HG03159 (cell line): ENCODE measurements at regions not wholly inside any gene's neighbourhood (a gene's known extent, or its start where the extent isn't known, plus 50 kb on each side); places are given as distances from the start of the nearest gene placed in this dataset.
"Not testable (repeated sequence)": the region's sequence is repeated elsewhere in the genome, so short reads cannot be mapped to it uniquely, and the experiment has no call there.

Source experiments
- ATAC-seq: cut with Tn5 transposase; IDR thresholded peaks from one replicate; pipeline ENCODE4 v1.9.1; 2021; ENCODE audit warnings: mild to moderate bottlenecking, moderate library complexity; ENCODE audit not compliant: unreplicated experiment

DNA sequence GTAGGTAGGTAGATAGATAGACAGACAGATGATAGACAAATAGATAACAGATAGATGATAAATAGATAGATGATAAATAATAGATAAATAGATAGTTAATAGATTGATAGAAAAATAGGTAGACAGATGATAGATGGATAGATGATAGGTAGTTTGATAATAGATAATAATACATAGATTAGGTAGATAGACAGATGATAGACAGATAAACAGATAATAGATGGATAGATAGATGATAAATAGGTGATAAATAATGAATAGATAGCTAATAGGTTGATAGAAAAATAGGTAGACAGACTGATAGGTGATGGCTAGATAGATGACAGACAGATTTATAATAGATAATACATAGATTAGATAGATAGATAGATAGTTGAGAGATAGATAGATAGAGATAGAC lies 350.5 kb upstream of the DPP6 start:
- no peak for ATAC-seq

DNA sequence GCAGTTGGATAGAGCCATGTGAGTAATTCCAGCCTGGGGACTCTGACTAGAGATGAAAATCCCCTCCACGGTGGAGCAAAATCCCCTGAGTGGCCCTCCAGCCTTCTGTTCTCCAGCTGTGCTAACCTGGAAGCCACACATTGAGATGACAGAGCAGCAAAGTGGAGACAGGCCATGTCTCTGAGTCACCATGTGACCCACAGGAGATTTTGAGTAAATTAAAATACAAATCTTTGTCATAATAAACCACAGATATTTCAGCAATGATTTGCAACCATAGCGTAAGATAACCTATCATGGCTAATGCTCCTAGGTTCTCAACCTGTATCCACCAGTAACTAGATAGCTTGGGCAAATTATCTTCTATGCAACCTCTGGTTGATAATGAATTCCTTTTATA lies 328.3 kb upstream of the DPP6 start:
- ATAC-seq = not testable (repeated sequence)

DNA sequence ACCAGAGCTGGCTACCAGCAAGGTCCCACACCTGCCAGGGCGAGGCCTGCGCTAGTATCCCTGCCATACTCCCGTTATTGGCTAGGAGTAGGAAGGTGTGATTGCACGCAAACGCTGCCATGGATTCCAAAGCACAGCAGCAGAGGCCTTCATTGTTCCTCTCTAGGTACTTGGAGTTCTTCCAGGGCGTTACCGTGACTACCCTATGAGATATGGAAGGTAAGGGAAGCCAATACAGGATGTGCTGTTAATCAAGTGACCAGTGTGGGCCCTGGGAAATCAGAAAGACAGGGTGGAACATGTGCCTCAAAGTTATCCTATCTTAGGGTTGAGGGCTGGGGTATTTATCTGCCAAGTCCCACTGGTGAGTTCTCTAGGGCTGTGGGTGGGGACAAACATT lies 320.7 kb upstream of the DPP6 start:
- ATAC-seq = not testable (repeated sequence)

DNA sequence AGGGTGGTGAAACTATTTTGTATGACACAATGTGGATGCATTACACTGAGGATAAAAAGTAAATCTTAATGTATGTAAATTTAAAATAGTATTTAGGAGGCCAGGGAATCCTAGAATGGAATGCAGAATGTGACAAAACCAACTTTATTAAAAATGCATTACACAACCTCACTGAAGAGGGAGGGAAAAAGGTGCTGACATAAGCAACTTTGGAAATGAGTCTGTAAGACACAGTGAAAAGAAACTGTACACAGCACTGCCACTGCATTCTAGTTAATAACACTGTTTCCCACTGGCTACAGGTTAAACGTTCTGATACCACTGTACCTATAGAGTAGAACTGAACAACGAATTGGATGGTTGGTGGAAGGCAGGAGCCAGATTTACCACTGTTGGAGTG lies 308.8 kb upstream of the DPP6 start:
- ATAC-seq = not testable (repeated sequence)

DNA sequence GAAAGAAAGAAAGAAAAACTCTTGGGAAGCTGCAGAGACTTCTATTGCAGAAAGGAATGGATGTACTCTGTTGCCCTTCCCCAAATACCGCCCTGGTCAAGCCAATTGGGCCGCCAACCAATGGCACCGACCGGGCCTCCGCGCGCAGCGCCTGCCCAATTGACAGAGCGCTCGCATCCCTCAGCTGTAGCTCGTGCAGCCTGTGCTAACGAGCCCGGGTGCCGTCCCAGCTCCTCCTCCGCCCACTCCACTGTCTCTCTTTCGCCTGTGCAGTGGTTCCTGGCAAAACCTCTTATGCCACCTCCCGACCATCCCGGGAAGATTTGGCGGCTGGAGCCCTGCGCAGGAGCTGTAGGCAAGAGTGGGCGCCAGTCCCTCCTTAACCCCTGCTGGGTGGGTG lies 304.2 kb upstream of the DPP6 start:
- not testable (repeated sequence) for ATAC-seq

DNA sequence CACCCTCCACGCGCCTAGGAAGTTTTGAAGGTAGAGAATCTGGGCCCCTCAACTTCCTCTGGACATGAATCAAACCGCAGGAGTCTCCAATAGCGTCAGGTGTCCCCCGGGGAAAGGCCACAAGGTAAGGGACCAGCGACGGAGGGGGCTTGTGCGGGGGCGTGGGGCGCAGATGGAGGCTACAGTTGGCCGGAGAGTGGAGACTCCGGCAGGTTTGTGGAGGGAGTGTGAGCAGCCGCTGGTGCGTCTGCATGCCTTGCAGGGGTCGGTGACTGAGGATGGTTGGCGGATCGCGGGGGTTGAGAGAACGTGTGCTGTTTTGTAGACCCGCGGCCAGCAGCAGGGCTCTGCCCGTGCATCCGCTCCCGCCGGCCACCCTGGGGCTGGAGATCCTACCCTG lies 303.3 kb upstream of the DPP6 start:
- ATAC-seq = not testable (repeated sequence)

DNA sequence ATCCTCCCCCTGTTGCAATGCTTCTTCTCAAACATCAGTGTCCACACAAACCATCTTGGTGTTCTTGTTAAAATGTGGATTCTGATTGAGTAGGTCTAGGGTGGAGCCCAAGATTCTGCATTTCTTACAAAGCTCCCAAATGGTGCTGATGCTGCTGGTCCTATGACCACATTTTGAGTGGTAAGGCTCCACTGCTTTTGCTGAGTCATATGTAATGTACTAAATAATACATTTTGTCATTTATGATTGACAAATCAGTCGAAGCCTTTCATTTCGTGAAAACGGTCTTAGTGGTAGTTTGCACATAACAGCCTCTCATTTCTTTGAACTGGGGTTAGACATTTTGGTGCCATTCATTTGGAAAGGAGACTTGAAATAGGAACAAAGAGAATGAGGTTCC lies 286.3 kb upstream of the DPP6 start:
- ATAC-seq = not testable (repeated sequence)

DNA sequence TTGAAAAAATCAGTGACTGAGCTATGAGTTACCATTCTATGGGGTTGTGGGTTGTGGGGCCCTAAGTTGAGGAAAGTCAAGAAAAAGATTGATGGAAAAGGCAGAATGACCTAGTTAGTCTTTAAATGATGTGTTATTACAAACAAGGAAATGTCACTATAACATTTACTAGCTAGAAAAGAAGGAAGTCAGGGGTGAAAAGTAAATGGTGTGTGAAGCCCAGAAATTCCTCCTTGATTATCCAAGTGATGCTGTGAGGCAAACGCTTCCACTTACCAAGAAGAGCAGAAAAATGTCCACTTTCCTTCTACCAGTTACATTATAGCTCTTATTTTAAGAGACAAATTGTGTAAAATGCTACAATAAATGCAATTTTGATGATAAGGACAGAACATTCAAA lies 285.3 kb upstream of the DPP6 start:
- ATAC-seq = not testable (repeated sequence)

DNA sequence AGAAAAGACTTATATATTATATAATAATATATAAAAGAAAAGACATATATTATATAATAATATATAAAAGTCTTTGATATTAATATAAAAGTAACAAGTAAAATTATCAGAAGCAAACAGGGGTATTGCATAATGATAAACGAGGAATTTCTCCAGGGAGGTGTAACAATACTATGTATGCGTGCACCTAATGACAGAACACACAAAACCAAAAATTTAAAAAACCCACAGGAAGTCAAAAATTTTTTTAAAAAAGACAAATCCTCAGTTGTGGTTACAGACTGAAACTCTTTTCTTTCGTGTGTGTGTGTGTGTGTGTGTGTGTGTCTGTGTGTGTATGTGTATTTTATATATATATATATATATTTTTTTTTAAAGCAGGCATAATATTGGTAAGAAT lies 279.2 kb upstream of the DPP6 start:
- ATAC-seq = no peak

DNA sequence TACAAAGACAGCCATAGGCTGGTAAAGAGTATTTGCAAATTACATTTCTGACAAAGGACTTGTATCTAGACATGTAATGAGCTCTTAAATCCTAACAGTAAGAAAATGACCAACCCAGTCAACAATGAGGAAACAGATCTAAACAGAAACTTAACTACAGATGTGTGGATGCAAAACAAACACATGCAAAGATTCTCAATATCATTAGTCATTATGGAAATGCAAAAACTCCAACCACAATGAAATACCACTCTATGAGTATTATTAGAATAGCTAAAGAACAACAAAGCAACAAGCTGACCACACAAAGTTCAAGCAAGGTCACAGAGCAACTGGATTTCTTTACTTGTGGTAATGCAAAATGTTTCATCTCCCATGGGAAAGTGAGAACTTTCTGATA lies 275.3 kb upstream of the DPP6 start:
- not testable (repeated sequence) for ATAC-seq

DNA sequence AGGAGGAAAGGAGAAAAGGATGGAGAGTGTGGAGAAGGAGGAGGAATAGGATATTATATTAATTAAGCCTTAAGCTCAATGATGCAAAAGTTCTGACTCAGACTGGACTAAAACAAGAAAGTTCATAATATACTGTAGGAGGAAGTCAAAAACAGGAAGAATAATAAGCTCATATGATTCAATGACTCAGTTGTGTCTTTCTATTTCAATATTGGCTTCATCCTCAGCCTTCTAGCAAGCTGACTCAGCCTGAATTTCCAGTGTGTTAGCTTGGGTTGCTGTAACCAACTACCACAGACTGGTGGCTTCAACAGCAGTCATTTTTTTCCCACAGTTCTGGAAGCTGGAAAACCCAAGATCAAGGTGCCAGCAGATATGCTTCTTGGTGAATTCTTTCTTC lies 254.8 kb upstream of the DPP6 start:
- ATAC-seq = not testable (repeated sequence)

DNA sequence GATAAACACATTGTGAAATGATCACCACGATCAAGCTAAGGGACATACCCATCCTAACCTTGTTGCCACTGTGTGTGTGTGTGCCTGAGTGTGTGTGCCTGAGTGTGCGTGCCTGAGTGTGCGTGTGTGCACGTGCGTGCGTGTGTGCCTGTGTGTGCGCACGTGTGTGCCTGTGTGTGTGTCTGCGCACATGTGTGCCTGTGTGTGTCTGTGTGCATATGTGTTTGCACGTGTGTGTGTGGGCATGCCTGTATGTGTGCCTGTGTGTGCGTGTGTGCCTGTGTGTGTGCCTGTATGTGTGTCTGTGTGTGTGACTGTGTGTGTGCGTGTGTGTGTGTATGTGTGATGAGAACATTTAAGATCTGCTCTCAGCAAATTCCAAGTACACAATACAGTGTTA lies 244.1 kb upstream of the DPP6 start:
- no peak for ATAC-seq

DNA sequence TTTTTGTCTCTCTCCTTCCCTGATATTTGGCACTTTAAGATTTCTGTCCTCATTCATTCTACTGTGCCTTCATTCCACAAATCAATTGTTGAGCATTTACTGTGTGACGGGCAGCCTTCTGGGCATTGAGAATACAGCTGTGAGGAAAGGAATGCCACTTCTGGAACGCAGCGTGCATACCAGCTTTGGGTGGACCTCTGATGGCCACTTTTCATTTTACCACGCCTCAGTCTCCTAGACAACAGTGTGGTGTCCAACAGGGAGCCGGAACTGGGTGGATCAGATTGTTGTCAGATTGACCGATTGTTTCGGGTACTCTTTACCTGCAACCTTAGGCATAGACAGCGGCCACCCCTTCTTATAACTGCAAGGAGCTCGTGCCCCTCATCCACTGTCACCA lies 222.7 kb upstream of the DPP6 start:
- ATAC-seq = no peak

DNA sequence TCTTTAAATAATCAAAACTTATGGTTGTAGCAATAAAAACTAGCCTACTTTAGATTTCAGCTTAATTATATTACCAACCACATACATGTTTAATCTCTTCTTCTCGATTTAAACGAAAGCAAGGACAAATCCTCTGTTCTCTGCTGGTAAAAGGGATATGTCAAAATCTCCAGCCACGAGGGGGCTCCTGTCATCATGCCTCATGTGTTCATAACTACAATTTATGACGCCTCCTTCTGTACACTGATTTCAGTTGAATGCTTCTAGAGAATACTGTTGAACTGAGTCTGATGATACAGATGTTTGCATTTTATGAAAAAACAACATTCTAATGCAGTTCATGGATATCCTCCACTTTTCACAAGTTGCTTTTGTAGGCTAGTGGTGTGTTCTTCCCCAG lies 220.0 kb upstream of the DPP6 start:
- no peak for ATAC-seq

DNA sequence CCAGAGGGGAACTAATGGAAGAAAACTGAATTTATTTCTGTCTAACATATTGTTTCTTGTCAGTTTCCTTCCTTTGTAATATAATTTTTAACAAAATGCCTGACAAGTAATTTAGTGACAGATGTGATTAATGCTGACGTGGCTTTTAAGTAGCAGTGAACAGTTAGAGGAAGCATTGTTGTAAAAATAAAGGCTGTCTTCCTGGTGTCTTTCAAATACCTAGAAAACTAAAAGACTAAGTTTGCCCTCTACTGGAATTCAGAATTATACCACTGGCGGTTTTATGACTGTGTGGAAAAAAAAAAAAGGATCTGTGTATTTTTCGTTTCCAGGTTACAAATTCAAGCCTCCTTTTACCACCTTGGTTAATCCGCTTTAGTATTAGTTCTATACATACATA lies 217.1 kb upstream of the DPP6 start:
- no peak for ATAC-seq

DNA sequence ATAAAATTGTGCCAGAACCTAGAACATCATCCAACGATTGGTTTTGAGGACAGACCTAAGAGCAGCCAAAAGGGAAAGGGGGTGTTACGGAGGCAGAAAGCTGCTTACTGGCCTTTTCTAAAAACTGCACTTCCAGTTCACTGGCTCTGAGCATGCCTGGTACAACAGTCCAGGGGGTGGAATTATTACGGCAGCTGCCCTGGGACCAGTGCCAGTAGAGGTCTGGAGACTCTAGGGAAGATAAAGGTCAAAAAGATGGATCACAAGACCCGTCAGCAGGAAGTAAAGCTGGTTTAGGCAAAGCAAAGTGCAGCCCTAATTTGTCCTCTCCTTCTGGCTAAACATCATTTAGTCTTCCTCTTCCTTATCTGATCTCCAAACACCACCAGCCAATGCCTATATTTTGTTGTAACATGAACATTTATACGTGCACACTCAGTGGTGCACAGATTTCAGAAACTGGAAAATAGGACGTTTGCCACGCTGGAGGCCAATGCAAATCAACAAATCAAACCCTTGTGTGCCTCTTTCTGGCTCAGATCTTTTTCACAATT lies 216.4 kb upstream of the DPP6 start:
- ATAC-seq = no peak

DNA sequence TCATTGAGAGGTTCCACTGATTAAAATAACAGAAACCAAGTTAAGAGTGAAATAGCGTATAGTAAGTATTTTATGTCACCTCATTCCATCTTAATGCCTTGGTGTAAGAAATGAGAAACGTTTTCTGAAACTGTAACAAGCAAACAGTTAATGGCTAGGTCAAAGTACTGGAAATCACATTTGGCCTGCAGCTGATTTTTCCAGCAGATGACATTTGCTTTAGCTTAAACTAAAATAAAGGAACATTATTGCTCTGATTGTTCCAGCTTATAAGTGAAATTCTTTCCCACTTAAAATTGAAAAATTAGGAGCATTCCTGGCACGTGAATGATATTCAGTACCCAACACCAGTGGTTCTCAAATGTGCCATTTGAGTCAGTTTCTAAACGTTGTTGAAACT lies 213.6 kb upstream of the DPP6 start:
- no peak for ATAC-seq

DNA sequence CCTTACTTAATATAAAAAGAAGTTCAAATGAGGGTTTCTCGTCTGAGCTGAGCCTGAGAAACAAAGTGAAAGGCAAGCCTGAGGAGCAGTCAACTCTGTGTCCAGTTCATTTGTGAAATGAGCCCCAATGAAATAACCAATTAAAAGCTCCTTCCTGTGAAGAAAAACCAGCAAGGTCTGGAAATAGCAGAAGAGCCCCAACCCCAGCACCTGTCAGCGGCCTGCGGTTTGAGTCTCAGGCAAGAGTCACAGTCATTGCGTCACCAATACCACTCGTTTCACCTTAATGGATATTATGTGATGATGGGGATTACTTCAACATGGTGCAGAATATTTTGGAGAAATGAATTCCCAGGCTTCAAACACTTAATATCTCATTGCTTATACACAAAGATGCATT lies 211.3 kb upstream of the DPP6 start:
- ATAC-seq = no peak

DNA sequence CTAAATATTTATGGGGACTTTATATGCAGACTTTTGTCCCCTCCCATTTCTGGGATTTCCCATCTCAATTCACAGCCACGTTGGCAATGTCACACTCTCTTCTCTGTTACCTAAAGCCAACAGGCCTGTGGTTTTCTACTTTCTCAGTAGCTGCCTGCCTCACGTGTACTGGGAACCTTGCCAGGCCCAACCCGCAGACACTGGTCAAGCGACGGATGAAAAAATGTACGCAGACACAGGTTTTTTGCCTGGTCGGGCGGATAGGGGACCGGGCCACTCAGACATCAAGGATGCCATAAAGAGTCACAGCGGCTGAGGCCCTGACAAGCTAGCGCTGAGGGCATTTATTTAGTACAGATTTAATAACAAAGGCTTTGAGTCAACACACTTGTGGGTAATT lies 204.4 kb upstream of the DPP6 start:
- no peak for ATAC-seq

DNA sequence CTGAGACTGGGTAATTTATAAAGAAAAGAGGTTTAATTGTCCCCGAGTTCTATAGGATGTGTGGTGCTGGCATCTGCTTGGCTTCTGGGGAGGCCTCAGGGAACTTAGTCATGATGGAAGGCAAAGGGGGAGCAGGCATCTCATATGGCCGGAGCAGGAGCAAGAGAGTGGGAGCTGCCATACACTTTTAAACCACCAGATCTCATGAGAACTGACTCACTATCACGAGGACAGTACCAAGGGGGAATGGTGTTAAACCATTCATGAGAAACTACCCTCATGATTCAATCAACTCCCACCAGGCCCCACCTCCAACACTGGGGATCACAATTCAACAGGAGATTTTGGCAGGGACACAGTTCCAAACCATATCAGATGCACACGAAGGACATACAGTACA lies 199.9 kb upstream of the DPP6 start:
- ATAC-seq = no peak

DNA sequence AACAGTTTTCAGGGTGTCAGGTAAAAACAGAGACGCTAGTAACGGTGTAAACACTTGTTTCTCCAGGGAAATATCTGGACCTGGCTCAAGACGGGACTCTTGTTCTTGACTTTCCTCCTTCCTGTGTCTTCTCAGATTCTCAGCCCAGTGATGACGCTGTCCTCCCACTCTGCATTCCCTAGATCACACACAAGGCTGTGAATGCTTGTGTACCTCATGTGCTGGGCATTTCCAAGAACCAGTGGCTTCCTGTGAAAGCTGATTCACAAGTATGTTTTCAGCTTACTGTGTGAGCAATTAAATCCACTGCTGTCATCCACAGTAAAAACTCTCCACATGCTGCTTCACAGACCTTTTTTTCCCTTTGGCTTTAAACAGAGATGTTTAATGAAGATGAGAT lies 193.8 kb upstream of the DPP6 start:
- ATAC-seq = no peak

DNA sequence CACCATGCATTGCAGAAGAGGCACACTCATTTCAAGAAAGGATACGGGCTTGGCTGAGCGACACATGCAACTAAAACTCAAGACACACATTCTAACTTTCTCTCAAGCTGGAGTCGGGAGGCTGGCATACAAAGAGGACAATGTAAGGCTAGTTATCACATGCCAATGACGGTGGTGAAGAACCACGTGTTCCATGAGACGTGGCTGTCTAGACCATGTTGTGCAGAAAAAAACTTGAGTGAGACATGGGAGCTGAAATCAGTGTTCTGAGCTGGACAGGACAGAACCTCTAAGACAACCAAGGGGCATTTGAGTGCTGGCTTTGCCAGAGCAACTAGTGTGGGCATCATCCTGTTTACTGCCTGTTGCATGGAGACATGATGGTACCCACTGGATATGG lies 193.0 kb upstream of the DPP6 start:
- no peak for ATAC-seq

DNA sequence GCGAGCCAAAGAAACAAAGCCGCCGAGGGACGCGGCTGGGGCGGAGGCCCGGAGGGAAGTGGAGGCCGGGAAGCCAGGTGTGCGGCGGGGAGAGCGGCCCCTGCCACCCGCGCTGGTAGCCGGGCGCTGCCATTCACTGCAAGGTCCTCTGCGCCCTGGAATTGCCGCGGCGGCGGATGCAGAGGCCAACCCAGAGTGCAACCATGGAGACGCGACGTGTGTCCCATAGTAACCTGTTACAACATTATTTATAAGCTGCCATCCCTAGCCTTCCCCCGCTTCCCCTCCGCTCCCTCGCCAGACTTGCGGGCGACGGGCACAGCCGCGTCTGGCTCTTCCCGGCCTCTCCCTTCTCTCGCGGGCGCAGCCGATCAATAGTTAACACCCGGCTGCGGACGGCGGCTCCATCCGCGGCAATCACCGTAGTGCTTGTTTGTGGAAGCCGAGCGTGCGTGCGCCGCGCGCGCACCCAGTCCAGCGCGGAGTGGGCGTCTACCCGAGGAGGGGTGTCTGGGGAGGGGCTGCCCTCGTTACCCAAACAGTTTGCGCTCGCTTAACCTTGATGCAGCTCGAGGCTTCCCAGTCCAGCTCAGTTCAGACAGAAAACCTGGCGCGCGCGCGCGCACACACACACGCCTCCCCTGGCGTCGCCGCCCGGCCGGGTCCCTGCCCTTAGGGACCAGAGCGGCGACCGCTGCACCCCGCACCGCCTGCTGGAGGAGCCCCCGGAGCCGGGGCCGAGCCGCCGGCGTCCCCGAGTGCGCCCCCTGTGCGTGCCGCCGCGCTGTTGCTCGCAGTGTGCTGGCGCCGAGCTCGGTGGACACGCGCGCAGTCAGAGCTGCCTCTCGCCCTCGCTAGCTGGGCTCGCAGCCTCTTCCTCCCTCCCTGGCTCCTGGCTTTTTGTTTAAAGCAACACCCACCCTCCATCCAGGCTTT lies 165.4 kb upstream of the DPP6 start:
- no peak for ATAC-seq
